HepG2 (cell line): ENCODE measurements at regions not wholly inside any gene's neighbourhood (a gene's known extent, or its start where the extent isn't known, plus 50 kb on each side); places are given as distances from the start of the nearest gene placed in this dataset.

ENCODE experiments used
- ATAC-seq: fragments of 200-7000 bp; cut with Tn5 transposase; 3 replicates; pipeline ENCODE4 v1.9.1; 2020; ENCODE audit warnings: mild to moderate bottlenecking, moderate library complexity
- BruUV-seq: library from RNA; stranded (reverse); fragments of 400-500 nt; replicated peaks from 2 replicates; lab custom pipeline; 2021; lab: Mats Ljungman, UMichigan
- CTCF ChIA-PET: fragments of 300-600 bp; formaldehyde crosslinking; extraction: SDS; loops from one replicate; lab custom pipeline; 2021; ENCODE audit warnings: low total read pairs, inconsistent platforms, low intra/inter-chr PET ratio; lab: Yijun Ruan, JAX
- POLR2A ChIA-PET: fragments of 350-600 bp; sonication (Branson Sonifier 250); formaldehyde crosslinking; loops from one replicate; lab custom pipeline; 2020; ENCODE audit warnings: antibody characterized with exemption, inconsistent platforms; lab: Yijun Ruan, JAX
- DNase-seq: peaks from one replicate; pipeline ENCODE4 v3.0.0-alpha.2; 2015; ENCODE audit warnings: low spot score
- FAIRE-seq: peaks from 3 replicates; lab custom pipeline; 2011; peaks lifted over from hg19 to GRCh38; lab: Jason Lieb, UNC
- H2AFZ ChIP-seq: one replicate; pipeline ENCODE4 v1.6.1; 2011; ENCODE audit warnings: low read length, inconsistent platforms
- H3K27ac ChIP-seq: fragments of 300-600 bp; 3 replicates; pipeline ENCODE4 v1.8.0; 2011; ENCODE audit warnings: mixed run types, mild to moderate bottlenecking, mixed read lengths, low read length, inconsistent platforms; ENCODE audit not compliant: insufficient read depth; ENCODE audit errors: extremely low read length
- H3K27me3 ChIP-seq, 2 experiments: fragments of 200-600 bp in 1 of 2; 2 replicates in 1 of 2; 3 replicates in 1 of 2; pipeline versions ENCODE4 v1.6.0 to v1.8.0; 2011; ENCODE audit warnings: low read length in 2 of 2, mild to moderate bottlenecking in 2 of 2, moderate library complexity in 2 of 2, inconsistent platforms in 1 of 2; ENCODE audit not compliant: insufficient read depth in 2 of 2, control insufficient read depth in 1 of 2
- H3K36me3 ChIP-seq, 2 experiments: fragments of 200-600 bp in 1 of 2; replicated peaks in 1 of 2; 2 replicates in 1 of 2; 3 replicates in 1 of 2; pipeline versions ENCODE4 v1.5.1 to v1.8.0; 2011; ENCODE audit warnings: low read length in 2 of 2, inconsistent platforms in 1 of 2; ENCODE audit not compliant: insufficient read depth in 2 of 2, control insufficient read depth in 1 of 2
- H3K4me1 ChIP-seq: 2 replicates; pipeline ENCODE4 v1.5.1; 2012; ENCODE audit warnings: low read length, inconsistent platforms; ENCODE audit not compliant: insufficient read depth
- H3K4me2 ChIP-seq: 2 replicates; pipeline ENCODE4 v1.6.0; 2011; ENCODE audit warnings: low read depth, low read length, inconsistent platforms
- H3K4me3 ChIP-seq, 3 experiments: fragments of 200-600 bp in 1 of 3; sonication (generic), shearing (Covaris generic) in 1 of 3; replicated peaks in 1 of 3; 2 replicates each; pipeline ENCODE4 v1.5.1; 2011 to 2016; ENCODE audit warnings: low read length in 3 of 3, inconsistent platforms in 2 of 3, low read depth in 2 of 3, mild to moderate bottlenecking in 2 of 3, control low read depth in 1 of 3, mixed read lengths in 1 of 3; ENCODE audit not compliant: insufficient read depth in 1 of 3
- H3K79me2 ChIP-seq: one replicate; pipeline ENCODE4 v1.6.1; 2011; ENCODE audit warnings: low read length, inconsistent platforms; ENCODE audit not compliant: insufficient read depth
- H3K9ac ChIP-seq: 2 replicates; pipeline ENCODE4 v1.6.0; 2011; ENCODE audit warnings: mild to moderate bottlenecking, low read depth, low read length, inconsistent platforms; ENCODE audit not compliant: insufficient read depth
- H3K9me3 ChIP-seq: 2 replicates; pipeline ENCODE4 v1.5.1; 2012; ENCODE audit warnings: mild to moderate bottlenecking, low read length
- H4K20me1 ChIP-seq: 2 replicates; pipeline ENCODE4 v1.6.0; 2011; ENCODE audit warnings: inconsistent platforms, mild to moderate bottlenecking, low read length, moderate library complexity; ENCODE audit not compliant: insufficient read depth
- DPF2 ChIP-seq: sonication (generic); formaldehyde crosslinking; IDR thresholded peaks from 2 replicates; pipeline ENCODE4 v1.4.0; 2020; ENCODE audit warnings: mild to moderate bottlenecking, low read depth, missing genetic modification reagents, borderline replicate concordance
- ESRRA ChIP-seq: sonication (generic); formaldehyde crosslinking; IDR thresholded peaks from 2 replicates; pipeline ENCODE4 v1.5.1; 2020; ENCODE audit warnings: mild to moderate bottlenecking, low read depth, missing genetic modification reagents
- FOXC1 ChIP-seq: sonication (generic); formaldehyde crosslinking; IDR thresholded peaks from 2 replicates; pipeline ENCODE4 v1.8.0; 2022; ENCODE audit warnings: mild to moderate bottlenecking, missing genetic modification reagents, borderline replicate concordance
- HOXA5 ChIP-seq: sonication (generic); formaldehyde crosslinking; IDR thresholded peaks from 2 replicates; pipeline ENCODE4 v1.4.0; 2020; ENCODE audit warnings: missing genetic modification reagents
- MED13 ChIP-seq: sonication (generic); formaldehyde crosslinking; IDR thresholded peaks from 2 replicates; pipeline ENCODE4 v1.5.0; 2020; ENCODE audit warnings: missing genetic modification reagents
- MIXL1 ChIP-seq: IDR thresholded peaks from 2 replicates; pipeline ENCODE4 v1.6.1; 2016
- MTF1 ChIP-seq: sonication (generic); formaldehyde crosslinking; IDR thresholded peaks from 2 replicates; pipeline ENCODE4 v1.5.0; 2020; ENCODE audit warnings: missing genetic modification reagents
- SMARCE1 ChIP-seq: fragments of 450-650 bp; IDR thresholded peaks from 2 replicates; pipeline ENCODE4 v1.6.1; 2017; ENCODE audit warnings: borderline replicate concordance
- WIZ ChIP-seq: sonication (generic); formaldehyde crosslinking; IDR thresholded peaks from 2 replicates; pipeline ENCODE4 v1.5.1; 2020; ENCODE audit warnings: mild to moderate bottlenecking, missing genetic modification reagents
- ZFX ChIP-seq: sonication (generic); formaldehyde crosslinking; IDR thresholded peaks from 2 replicates; pipeline ENCODE4 v1.4.0; 2020; ENCODE audit warnings: mild to moderate bottlenecking, low read depth, missing genetic modification reagents, moderate library complexity
- ZNF180 ChIP-seq: sonication (generic); formaldehyde crosslinking; IDR thresholded peaks from 2 replicates; pipeline ENCODE4 v1.4.0; 2020; ENCODE audit warnings: low read depth, missing genetic modification reagents, borderline replicate concordance
- ZNF251 ChIP-seq: sonication (generic); formaldehyde crosslinking; IDR thresholded peaks from 2 replicates; pipeline ENCODE4 v1.9.0; 2021; ENCODE audit warnings: mild to moderate bottlenecking, missing genetic modification reagents
- WGBS: methylation state at CpG from one replicate; pipeline ENCODE4 v1.1.6; 2017; ENCODE audit warnings: low lambda C conversion rate; 5-methylcytosine and 5-hydroxymethylcytosine counted together
- in situ Hi-C: cut with HindIII; loops from 2 replicates; pipeline ENCODE4 v1.10.0; 2017; ENCODE audit warnings: low pct_unique_long_range_greater_than_20kb; ENCODE audit not compliant: extremely low pct_ligation_motif_present
- intact Hi-C: fragments of 100-400 bp; cut with micrococcal nuclease; formaldehyde crosslinking; loops from one replicate; pipeline ENCODE4 v1.10.0; 2022; ENCODE audit not compliant: unreplicated experiment
- TF ChIP-seq, protein P1 (sequence below): sonication (generic); formaldehyde crosslinking; IDR thresholded peaks from 2 replicates; pipeline ENCODE4 v1.4.0; 2020; ENCODE audit warnings: low read depth, missing genetic modification reagents

DNA sequence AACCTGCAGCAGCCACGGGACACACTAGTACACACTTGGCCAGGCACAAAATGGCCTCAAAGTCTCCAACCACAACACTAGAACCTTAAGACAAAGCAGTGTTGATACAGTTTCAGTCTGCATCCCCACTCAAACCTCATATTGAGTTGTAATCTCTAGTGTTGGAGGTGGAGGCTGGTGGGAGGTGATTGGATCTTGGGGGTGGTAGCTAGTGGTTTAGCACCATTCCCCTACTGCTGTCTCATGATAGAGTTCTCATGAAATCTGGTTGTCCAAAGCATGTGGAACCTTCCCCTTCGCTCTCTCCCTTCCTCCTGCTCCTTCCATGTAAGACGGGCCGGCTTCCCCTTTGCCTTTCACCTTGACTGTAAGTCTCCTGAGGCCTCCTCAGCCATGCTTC lies 638.7 kb downstream of the UQCRFS1 start:
- H3K9me3 ChIP-seq, result peaks cover 94% of the 10 kb centered on the region
- H4K20me1 ChIP-seq, result no peaks in the 10 kb centered on the region
- intact Hi-C loops, result no loop called here
- FAIRE-seq, result no peak
- no peaks in the 10 kb centered on the region for H3K79me2 ChIP-seq
- H3K4me1 ChIP-seq, result no peaks in the 10 kb centered on the region
- ChIA-PET CTCF (no interaction called here), POLR2A (no interaction called here)
- BruUV-seq, result no TSS peak
- H2AFZ ChIP-seq, result no peak overlapping the region
- no peaks in the 10 kb centered on the region for H3K36me3 ChIP-seq
- DNase-seq, result no peak
- TF ChIP-seq HOXA5 (CRISPR knock-in tag) (no peak), SMARCE1 (no peak)
- in situ Hi-C loops, result no loop called here
- H3K27me3 ChIP-seq, result no peaks in the 10 kb centered on the region
- WGBS, result 25% methylated on average over 4 of the region's 4 CpGs
- H3K4me3 ChIP-seq, result no peak overlapping the region
- H3K27ac ChIP-seq, result no peak overlapping the region
- H3K9ac ChIP-seq, result no peak overlapping the region
- no peak overlapping the region for H3K4me2 ChIP-seq
- no peak for ATAC-seq

DNA sequence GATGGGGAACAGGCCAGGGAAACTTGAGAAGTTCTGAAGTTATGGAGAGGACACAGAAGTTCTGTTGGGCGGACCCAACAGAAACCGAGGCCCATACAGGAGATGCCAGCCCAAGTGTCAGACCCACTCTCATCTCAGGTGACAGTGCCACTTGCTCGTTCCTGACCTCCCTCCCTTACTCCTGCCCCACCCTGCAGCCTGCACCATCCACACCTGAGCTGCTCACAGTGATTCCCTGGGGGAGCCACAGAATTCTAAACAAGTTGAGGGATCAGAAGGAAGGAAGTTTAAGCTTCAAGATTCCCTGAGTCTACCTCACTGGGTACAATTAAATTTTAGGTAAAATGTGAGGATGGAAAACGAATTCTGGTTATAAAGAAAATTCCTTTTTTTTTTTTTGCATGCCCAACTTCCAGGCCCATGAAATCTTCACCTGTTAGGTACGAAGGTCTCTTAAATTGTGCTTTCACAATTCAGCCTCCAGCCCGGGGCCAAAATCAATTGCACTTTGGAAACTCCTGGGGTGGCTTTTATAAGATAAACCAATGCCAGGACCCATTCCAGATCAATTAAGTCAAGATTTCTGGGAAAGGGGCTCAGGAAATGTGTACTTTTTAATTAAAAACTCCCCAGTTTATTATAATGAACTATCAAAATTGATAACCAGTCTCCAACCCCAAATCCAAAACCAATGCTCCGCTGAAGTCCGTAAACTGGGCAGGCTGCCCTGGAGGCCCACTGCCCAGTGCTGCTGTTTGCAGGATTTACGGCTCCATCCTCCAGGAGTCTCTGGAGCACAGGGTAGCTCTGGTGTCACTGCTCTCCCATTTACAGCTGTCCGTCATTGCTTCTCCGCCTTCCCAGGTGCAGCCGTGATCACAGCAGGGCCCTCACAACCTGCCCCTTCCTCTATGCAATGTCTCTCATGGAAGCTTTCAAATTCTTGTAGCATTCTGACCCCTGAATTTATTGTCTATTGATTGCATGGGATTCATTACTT lies 643.5 kb downstream of the UQCRFS1 start:
- no TSS peak for BruUV-seq
- no peak for TF ChIP-seq WIZ (CRISPR knock-in tag)
- TF ChIP-seq, protein P1, sequence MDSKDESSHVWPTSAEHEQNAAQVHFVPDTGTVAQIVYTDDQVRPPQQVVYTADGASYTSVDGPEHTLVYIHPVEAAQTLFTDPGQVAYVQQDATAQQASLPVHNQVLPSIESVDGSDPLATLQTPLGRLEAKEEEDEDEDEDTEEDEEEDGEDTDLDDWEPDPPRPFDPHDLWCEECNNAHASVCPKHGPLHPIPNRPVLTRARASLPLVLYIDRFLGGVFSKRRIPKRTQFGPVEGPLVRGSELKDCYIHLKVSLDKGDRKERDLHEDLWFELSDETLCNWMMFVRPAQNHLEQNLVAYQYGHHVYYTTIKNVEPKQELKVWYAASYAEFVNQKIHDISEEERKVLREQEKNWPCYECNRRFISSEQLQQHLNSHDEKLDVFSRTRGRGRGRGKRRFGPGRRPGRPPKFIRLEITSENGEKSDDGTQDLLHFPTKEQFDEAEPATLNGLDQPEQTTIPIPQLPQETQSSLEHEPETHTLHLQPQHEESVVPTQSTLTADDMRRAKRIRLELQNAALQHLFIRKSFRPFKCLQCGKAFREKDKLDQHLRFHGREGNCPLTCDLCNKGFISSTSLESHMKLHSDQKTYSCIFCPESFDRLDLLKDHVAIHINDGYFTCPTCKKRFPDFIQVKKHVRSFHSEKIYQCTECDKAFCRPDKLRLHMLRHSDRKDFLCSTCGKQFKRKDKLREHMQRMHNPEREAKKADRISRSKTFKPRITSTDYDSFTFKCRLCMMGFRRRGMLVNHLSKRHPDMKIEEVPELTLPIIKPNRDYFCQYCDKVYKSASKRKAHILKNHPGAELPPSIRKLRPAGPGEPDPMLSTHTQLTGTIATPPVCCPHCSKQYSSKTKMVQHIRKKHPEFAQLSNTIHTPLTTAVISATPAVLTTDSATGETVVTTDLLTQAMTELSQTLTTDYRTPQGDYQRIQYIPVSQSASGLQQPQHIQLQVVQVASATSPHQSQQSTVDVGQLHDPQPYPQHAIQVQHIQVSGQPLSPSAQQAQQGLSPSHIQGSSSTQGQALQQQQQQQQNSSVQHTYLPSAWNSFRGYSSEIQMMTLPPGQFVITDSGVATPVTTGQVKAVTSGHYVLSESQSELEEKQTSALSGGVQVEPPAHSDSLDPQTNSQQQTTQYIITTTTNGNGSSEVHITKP, result no peak
- no peak for TF ChIP-seq MED13 (CRISPR knock-in tag)
- no peak for TF ChIP-seq ZFX (CRISPR knock-in tag)
- TF ChIP-seq MIXL1, result no peak
- no peak for TF ChIP-seq ZNF180 (CRISPR knock-in tag)
- no peak for TF ChIP-seq ZNF251 (CRISPR knock-in tag)
- no peak for TF ChIP-seq ESRRA
- no peak for TF ChIP-seq FOXC1 (CRISPR knock-in tag)
- TF ChIP-seq DPF2, result no peak
- no peak for TF ChIP-seq MTF1 (CRISPR knock-in tag)

More for the DNA sequence above, 643.5 kb downstream of the UQCRFS1 start:
- Histone ChIP-seq H3K4me3 (no peak overlapping the region), H3K36me3 (no peaks in the 10 kb centered on the region), H2AFZ (no peak overlapping the region), H3K4me1 (no peaks in the 10 kb centered on the region), H3K4me2 (no peak overlapping the region), H3K9me3 (peaks cover 85% of the 10 kb centered on the region), H3K27ac (no peak overlapping the region), H3K9ac (no peak overlapping the region), H4K20me1 (no peaks in the 10 kb centered on the region), H3K79me2 (no peaks in the 10 kb centered on the region), H3K27me3 (no peaks in the 10 kb centered on the region)
- ATAC-seq, result no peak
- intact Hi-C loops, result no loop called here
- no peak for FAIRE-seq
- DNase-seq, result no peak
- 46% methylated on average over 11 of the region's 12 CpGs for WGBS
- ChIA-PET POLR2A (no interaction called here), CTCF (no interaction called here)
- in situ Hi-C loops, result no loop called here
